Activated CD4-positive, alpha-beta memory T cell treated with anti-CD3 and anti-CD28 coated beads, Interleukin-2, amount 10 ng/mL, durations not matched to agents 7 days and 5 days (primary cell): ENCODE measurements at regions not wholly inside any gene's neighbourhood (a gene's known extent, or its start where the extent isn't known, plus 50 kb on each side); places are given as distances from the start of the nearest gene placed in this dataset.

ENCODE experiments used
- CTCF ChIA-PET: fragments of 350-600 bp; sonication (Branson Sonifier 250); formaldehyde crosslinking; loops from one replicate; lab custom pipeline; 2021; ENCODE audit warnings: antibody characterized with exemption, inconsistent platforms; lab: Charles Lee
- POLR2A ChIA-PET: fragments of 350-600 bp; sonication (Branson Sonifier 250); formaldehyde crosslinking; loops from one replicate; lab custom pipeline; 2021; ENCODE audit warnings: antibody characterized with exemption; lab: Charles Lee
- DNase-seq: peaks from one replicate; pipeline ENCODE4 v3.0.0-alpha.2; 2020
- H3K27ac Mint-ChIP-seq: one replicate; pipeline ENCODE4 v1.8.0; 2021; ENCODE audit warnings: mild to moderate bottlenecking, mixed read lengths
- H3K27me3 Mint-ChIP-seq: one replicate; pipeline ENCODE4 v1.8.0; 2021; ENCODE audit warnings: mixed read lengths
- H3K36me3 Mint-ChIP-seq: one replicate; pipeline ENCODE4 v1.8.0; 2021; ENCODE audit warnings: low read depth, mixed read lengths
- H3K4me1 Mint-ChIP-seq: one replicate; pipeline ENCODE4 v1.8.0; 2021; ENCODE audit warnings: mixed read lengths
- H3K4me3 Mint-ChIP-seq: one replicate; pipeline ENCODE4 v1.8.0; 2021; ENCODE audit warnings: mild to moderate bottlenecking, mixed read lengths
- H3K9me3 Mint-ChIP-seq: one replicate; pipeline ENCODE4 v1.8.0; 2021; ENCODE audit warnings: mixed read lengths

- ChIA-PET POLR2A (no interaction called here), CTCF (no interaction called here)
- Mint-ChIP-seq H3K27ac (no peak overlapping the region), H3K4me3 (no peak overlapping the region), H3K9me3 (no peaks in the 10 kb centered on the region), H3K36me3 (no peaks in the 10 kb centered on the region), H3K27me3 (peaks cover 13% of the 10 kb centered on the region), H3K4me1 (no peaks in the 10 kb centered on the region)
- DNase-seq, result peak; percentile 7
Measured at GRCh38 chr1:47616036-47616435, 178.2 kb downstream of the FOXD2 start.

GRCh38 chr1:47616906-47617305 is 179.1 kb downstream of the FOXD2 start:
- ChIA-PET CTCF (no interaction called here), POLR2A (no interaction called here)
- Mint-ChIP-seq H3K9me3 (no peaks in the 10 kb centered on the region), H3K27me3 (peaks cover 10% of the 10 kb centered on the region), H3K4me3 (no peak overlapping the region), H3K36me3 (no peaks in the 10 kb centered on the region), H3K27ac (no peak overlapping the region), H3K4me1 (no peaks in the 10 kb centered on the region)
- no peak for DNase-seq

- H3K27me3 Mint-ChIP-seq, result peaks cover 10% of the 10 kb centered on the region
- H3K9me3 Mint-ChIP-seq, result no peaks in the 10 kb centered on the region
- ChIA-PET POLR2A (no interaction called here), CTCF (no interaction called here)
- H3K4me3 Mint-ChIP-seq, result no peak overlapping the region
- no peaks in the 10 kb centered on the region for H3K36me3 Mint-ChIP-seq
- H3K27ac Mint-ChIP-seq, result no peak overlapping the region
- H3K4me1 Mint-ChIP-seq, result no peaks in the 10 kb centered on the region
- peak; percentile 5 for DNase-seq
Measured at GRCh38 chr1:47617381-47618221, 179.8 kb downstream of the FOXD2 start.

GRCh38 chr1:47618222-47618720 is 180.4 kb downstream of the FOXD2 start:
- POLR2A ChIA-PET, result no interaction called here

GRCh38 chr1:47618830-47619229 is 181.0 kb downstream of the FOXD2 start:
- CTCF ChIA-PET, result interaction anchor here (0.7 kb wide), 1 partner anchor 186 kb away, joined by 3 read pairs; no protein-coding TSS in a partner anchor
- H3K27me3 Mint-ChIP-seq, result peaks cover 6% of the 10 kb centered on the region
- H3K4me3 Mint-ChIP-seq, result no peak overlapping the region
- H3K9me3 Mint-ChIP-seq, result no peaks in the 10 kb centered on the region
- no peak for DNase-seq
- H3K36me3 Mint-ChIP-seq, result no peaks in the 10 kb centered on the region
- POLR2A ChIA-PET, result no interaction called here
- no peak overlapping the region for H3K27ac Mint-ChIP-seq
- no peaks in the 10 kb centered on the region for H3K4me1 Mint-ChIP-seq

More at GRCh38 chr1:47618222-47618720, 180.4 kb downstream of the FOXD2 start:
- H3K4me3 Mint-ChIP-seq, result no peak overlapping the region
- no peaks in the 10 kb centered on the region for H3K9me3 Mint-ChIP-seq
- CTCF ChIA-PET, result no interaction called here
- no peak overlapping the region for H3K27ac Mint-ChIP-seq
- H3K27me3 Mint-ChIP-seq, result peaks cover 8% of the 10 kb centered on the region
- no peaks in the 10 kb centered on the region for H3K4me1 Mint-ChIP-seq
- peak; percentile 5 for DNase-seq
- H3K36me3 Mint-ChIP-seq, result no peaks in the 10 kb centered on the region

GRCh38 chr1:47621483-47621882 is 183.6 kb downstream of the FOXD2 start:
- Mint-ChIP-seq H3K27ac (no peak overlapping the region), H3K9me3 (no peaks in the 10 kb centered on the region), H3K4me3 (no peak overlapping the region), H3K27me3 (no peaks in the 10 kb centered on the region), H3K36me3 (no peaks in the 10 kb centered on the region), H3K4me1 (no peaks in the 10 kb centered on the region)
- ChIA-PET CTCF (no interaction called here), POLR2A (no interaction called here)
- peak; percentile 9 for DNase-seq

- ChIA-PET CTCF (no interaction called here), POLR2A (no interaction called here)
- H3K36me3 Mint-ChIP-seq, result no peaks in the 10 kb centered on the region
- no peaks in the 10 kb centered on the region for H3K9me3 Mint-ChIP-seq
- no peak overlapping the region for H3K27ac Mint-ChIP-seq
- H3K4me1 Mint-ChIP-seq, result no peaks in the 10 kb centered on the region
- H3K4me3 Mint-ChIP-seq, result no peak overlapping the region
- no peak for DNase-seq
- H3K27me3 Mint-ChIP-seq, result no peaks in the 10 kb centered on the region
Measured at GRCh38 chr1:47621977-47622376, 184.1 kb downstream of the FOXD2 start.

GRCh38 chr1:47622776-47623556 is 185.1 kb downstream of the FOXD2 start:
- Mint-ChIP-seq H3K27ac (no peak overlapping the region), H3K9me3 (no peaks in the 10 kb centered on the region), H3K36me3 (no peaks in the 10 kb centered on the region), H3K4me3 (no peak overlapping the region), H3K27me3 (no peaks in the 10 kb centered on the region), H3K4me1 (no peaks in the 10 kb centered on the region)
- POLR2A ChIA-PET, result no interaction called here
- CTCF ChIA-PET, result no interaction called here
- no peak for DNase-seq

- ChIA-PET POLR2A (no interaction called here), CTCF (no interaction called here)
Measured at GRCh38 chr1:47623557-47623940, 185.7 kb downstream of the FOXD2 start.

GRCh38 chr1:47624531-47624930 is 186.7 kb downstream of the FOXD2 start:
- CTCF ChIA-PET, result no interaction called here
- no peaks in the 10 kb centered on the region for H3K36me3 Mint-ChIP-seq

More at GRCh38 chr1:47623557-47623940, 185.7 kb downstream of the FOXD2 start:
- DNase-seq, result no peak
- Mint-ChIP-seq H3K36me3 (no peaks in the 10 kb centered on the region), H3K9me3 (no peaks in the 10 kb centered on the region), H3K27ac (no peak overlapping the region), H3K4me3 (no peak overlapping the region), H3K4me1 (no peaks in the 10 kb centered on the region), H3K27me3 (no peaks in the 10 kb centered on the region)

GRCh38 chr1:47627016-47627415 is 189.2 kb downstream of the FOXD2 start:
- Mint-ChIP-seq H3K27ac (no peak overlapping the region), H3K9me3 (no peaks in the 10 kb centered on the region), H3K36me3 (no peaks in the 10 kb centered on the region), H3K4me3 (no peak overlapping the region), H3K27me3 (peaks cover 4% of the 10 kb centered on the region), H3K4me1 (no peaks in the 10 kb centered on the region)
- DNase-seq, result no peak
- ChIA-PET POLR2A (no interaction called here), CTCF (no interaction called here)

More at GRCh38 chr1:47624531-47624930, 186.7 kb downstream of the FOXD2 start:
- POLR2A ChIA-PET, result no interaction called here
- DNase-seq, result peak; percentile 7
- Mint-ChIP-seq H3K9me3 (no peaks in the 10 kb centered on the region), H3K27me3 (no peaks in the 10 kb centered on the region), H3K4me1 (no peaks in the 10 kb centered on the region), H3K27ac (no peak overlapping the region), H3K4me3 (no peak overlapping the region)

GRCh38 chr1:47627471-47628370 is 189.9 kb downstream of the FOXD2 start:
- Mint-ChIP-seq H3K27ac (no peak overlapping the region), H3K4me1 (no peaks in the 10 kb centered on the region), H3K27me3 (peaks cover 4% of the 10 kb centered on the region), H3K4me3 (no peak overlapping the region), H3K9me3 (no peaks in the 10 kb centered on the region), H3K36me3 (no peaks in the 10 kb centered on the region)
- no peak for DNase-seq
- CTCF ChIA-PET, result no interaction called here
- POLR2A ChIA-PET, result no interaction called here
